Right lobe of liver (tissue), 6 donors: ENCODE measurements at regions not wholly inside any gene's neighbourhood (a gene's known extent, or its start where the extent isn't known, plus 50 kb on each side); places are given as distances from the start of the nearest gene placed in this dataset.

ENCODE experiments used
- ATAC-seq, 4 donors: fragments of 200-7000 bp; cut with Tn5 transposase; one replicate each; pipeline ENCODE4 v1.9.1; 2020; ENCODE audit warnings: mild to moderate bottlenecking in 4 of 4, moderate library complexity in 4 of 4
- DNase-seq, 3 donors: peaks; one replicate each; pipeline ENCODE4 v3.0.0-alpha.2; 2020
- H3K27ac ChIP-seq, 3 donors: fragments of 200-600 bp; one replicate each; pipeline ENCODE4 v1.8.0; 2022
- H3K27me3 ChIP-seq, 2 donors: fragments of 200-600 bp; one replicate each; pipeline ENCODE4 v1.8.0; 2022
- H3K36me3 ChIP-seq, 4 donors: fragments of 200-600 bp; sonication (generic) in 1 of 4; one replicate each; pipeline versions ENCODE4 v1.5.1 to v1.8.0; 2017 to 2022; ENCODE audit warnings: control low read depth in 1 of 4
- H3K4me1 ChIP-seq, 4 donors: fragments of 200-600 bp; sonication (generic) in 1 of 4; one replicate each; pipeline versions ENCODE4 v1.5.1 to v1.8.0; 2017 to 2022; ENCODE audit warnings: control low read depth in 1 of 4
- H3K4me3 ChIP-seq, 3 donors: fragments of 200-600 bp; one replicate each; pipeline ENCODE4 v1.8.0; 2022
- H3K9me3 ChIP-seq, 4 donors: fragments of 200-600 bp; sonication (generic) in 1 of 4; one replicate each; pipeline versions ENCODE4 v1.5.1 to v1.8.0; 2017 to 2022; ENCODE audit warnings: control low read depth in 1 of 4
- CTCF ChIP-seq, 4 donors: fragments of 200-600 bp in 3 of 4; fragments of 450-650 bp in 1 of 4; IDR thresholded peaks; one replicate each; pipeline versions ENCODE4 v1.5.1 to v1.8.0; 2016 to 2022; ENCODE audit warnings: antibody characterized with exemption in 4 of 4, mild to moderate bottlenecking in 2 of 4
- POLR2A ChIP-seq: fragments of 450-650 bp; IDR thresholded peaks from one replicate; pipeline ENCODE4 v1.6.1; 2017; ENCODE audit warnings: antibody characterized with exemption, mild to moderate bottlenecking
- WGBS: methylation state at CpG from one replicate; pipeline ENCODE4 v1.1.6; 2018; ENCODE audit warnings: low coverage, low lambda C conversion rate; ENCODE audit not compliant: insufficient coverage; ENCODE audit errors: missing lambda C conversion rate; 5-methylcytosine and 5-hydroxymethylcytosine counted together
- intact Hi-C, 2 donors: fragments of 100-400 bp; cut with DNase I; formaldehyde crosslinking; loops; one replicate each; pipeline versions ENCODE4 v1.11.2 to v1.14.1; 2022
- donor health status: DM: no; HTN: yes; CAD: no.
- donor health status: DM: no; HTN: no; CAD: no.
- donor health status: DM: no; HTN: no; CAD: no.
- donor health status: DM: no; HTN: yes; CAD: no.
- donor health status: DM: no; HTN: yes; CAD: no.

GRCh38 chr3:176872771-176873209, 324.5 kb downstream of the TBL1XR1 start:
- H3K36me3 ChIP-seq: no peaks in the 10 kb centered on the region
- DNase-seq: peak in 2 of 3 donors; percentile 48 to 62
- intact Hi-C loops: no loop called here
- TF ChIP-seq CTCF (IDR thresholded peaks at IDR 0.05) (peak; percentile 74 to 86 (median 82)), POLR2A (no peak)
- no peaks in the 10 kb centered on the region for H3K27me3 ChIP-seq
- no peak overlapping the region for H3K27ac ChIP-seq
- peak; percentile 91 to 97 (median 94) for ATAC-seq
- H3K9me3 ChIP-seq: peaks cover 0 to 3% (median 0%) of the 10 kb centered on the region in 4 donors
- WGBS: 14% methylated on average over 4 of the region's 4 CpGs
- H3K4me3 ChIP-seq: no peak overlapping the region
- H3K4me1 ChIP-seq: peaks cover 0 to 6% (median 0%) of the 10 kb centered on the region in 4 donors

GRCh38 chr3:176870451-176870850, 326.8 kb downstream of the TBL1XR1 start:
- ATAC-seq: no peak
- no peaks in the 10 kb centered on the region for H3K36me3 ChIP-seq
- TF ChIP-seq POLR2A (no peak), CTCF (IDR thresholded peaks at IDR 0.05) (no peak)
- peaks cover 0 to 3% (median 0%) of the 10 kb centered on the region in 4 donors for H3K9me3 ChIP-seq
- 100% methylated on average over 1 of the region's 1 CpG for WGBS
- H3K4me3 ChIP-seq: no peak overlapping the region
- DNase-seq: no peak
- H3K27me3 ChIP-seq: no peaks in the 10 kb centered on the region
- no peak overlapping the region for H3K27ac ChIP-seq
- intact Hi-C loops: no loop called here
- peaks cover 0 to 6% (median 0%) of the 10 kb centered on the region in 4 donors for H3K4me1 ChIP-seq

- no peaks in the 10 kb centered on the region for H3K27me3 ChIP-seq
- no peaks in the 10 kb centered on the region for H3K36me3 ChIP-seq
- TF ChIP-seq CTCF (IDR thresholded peaks at IDR 0.05) (no peak), POLR2A (no peak)
- H3K9me3 ChIP-seq: peaks cover 0 to 3% (median 0%) of the 10 kb centered on the region in 4 donors
- intact Hi-C loops: no loop called here
- ATAC-seq (peak in 3 of 4 donors; percentile 33 to 65 (median 45)), DNase-seq (no peak)
- no peak overlapping the region for H3K27ac ChIP-seq
- H3K4me1 ChIP-seq: peaks cover 0 to 5% (median 0%) of the 10 kb centered on the region in 4 donors
- 57% methylated on average over 6 of the region's 7 CpGs for WGBS
- no peak overlapping the region for H3K4me3 ChIP-seq
Observed at GRCh38 chr3:176867681-176868663, 329.3 kb downstream of the TBL1XR1 start.

GRCh38 chr3:176861137-176861536, 336.1 kb downstream of the TBL1XR1 start:
- H3K4me3 ChIP-seq: no peak overlapping the region
- no peaks in the 10 kb centered on the region for H3K4me1 ChIP-seq
- 78% methylated on average over 4 of the region's 4 CpGs for WGBS
- ATAC-seq (no peak), DNase-seq (no peak)
- intact Hi-C loops: no loop called here
- H3K9me3 ChIP-seq: no peaks in the 10 kb centered on the region
- no peak for TF ChIP-seq CTCF (IDR thresholded peaks at IDR 0.05)
- TF ChIP-seq POLR2A: no peak
- no peak overlapping the region for H3K27ac ChIP-seq
- no peaks in the 10 kb centered on the region for H3K27me3 ChIP-seq
- H3K36me3 ChIP-seq: no peaks in the 10 kb centered on the region
